Astrocyte (in vitro differentiated cells and primary cell): ENCODE measurements at regions not wholly inside any gene's neighbourhood (a gene's known extent, or its start where the extent isn't known, plus 50 kb on each side); places are given as distances from the start of the nearest gene placed in this dataset.

Experiments used
- DNase-seq: peaks from one replicate; pipeline ENCODE4 v3.0.0-alpha.2; 2010; ENCODE audit warnings: low read depth
- FAIRE-seq: peaks from 2 replicates; lab custom pipeline; 2011; peaks lifted over from hg19 to GRCh38; lab: Jason Lieb, UNC
- H2AFZ ChIP-seq: 2 replicates; pipeline ENCODE4 v1.6.0; 2012; ENCODE audit warnings: low read depth, low read length, inconsistent platforms
- H3K27ac ChIP-seq: 2 replicates; pipeline ENCODE4 v1.5.1; 2011; ENCODE audit warnings: low read depth, low read length, inconsistent platforms
- H3K27me3 ChIP-seq: 2 replicates; pipeline ENCODE4 v1.6.0; 2011; ENCODE audit warnings: low read length, inconsistent platforms; ENCODE audit not compliant: insufficient read depth
- H3K36me3 ChIP-seq: 2 replicates; pipeline ENCODE4 v1.5.1; 2011; ENCODE audit warnings: low read length, inconsistent platforms; ENCODE audit not compliant: insufficient read depth
- H3K4me1 ChIP-seq: 2 replicates; pipeline ENCODE4 v1.5.1; 2011; ENCODE audit warnings: low read length, inconsistent platforms; ENCODE audit not compliant: insufficient read depth
- H3K4me2 ChIP-seq: 2 replicates; pipeline ENCODE4 v1.6.0; 2012; ENCODE audit warnings: low read length, inconsistent platforms
- H3K4me3 ChIP-seq: 2 replicates; pipeline ENCODE4 v1.5.1; 2011; ENCODE audit warnings: low read depth, mild to moderate bottlenecking, low read length, inconsistent platforms; ENCODE audit not compliant: insufficient read depth
- H3K79me2 ChIP-seq: 2 replicates; pipeline ENCODE4 v1.6.0; 2012; ENCODE audit warnings: mild to moderate bottlenecking, low read length, inconsistent platforms; ENCODE audit not compliant: insufficient read depth
- H3K9ac ChIP-seq: 2 replicates; pipeline ENCODE4 v1.6.0; 2012; ENCODE audit warnings: mild to moderate bottlenecking, low read length, inconsistent platforms
- H3K9me3 ChIP-seq: 2 replicates; pipeline ENCODE4 v1.5.1; 2012; ENCODE audit warnings: low read depth, mild to moderate bottlenecking, low read length, inconsistent platforms; ENCODE audit not compliant: insufficient read depth
- H4K20me1 ChIP-seq: 2 replicates; pipeline ENCODE4 v1.6.0; 2012; ENCODE audit warnings: low read length, inconsistent platforms; ENCODE audit not compliant: insufficient read depth
- H3K27ac Mint-ChIP-seq: one replicate; pipeline ENCODE4 v1.8.0; 2021; ENCODE audit warnings: mild to moderate bottlenecking, mixed read lengths; ENCODE audit not compliant: unreplicated experiment
- H3K27me3 Mint-ChIP-seq: one replicate; pipeline ENCODE4 v1.8.0; 2021; ENCODE audit warnings: low read depth, mixed read lengths; ENCODE audit not compliant: unreplicated experiment
- H3K36me3 Mint-ChIP-seq: one replicate; pipeline ENCODE4 v1.8.0; 2021; ENCODE audit warnings: low read depth, mixed read lengths; ENCODE audit not compliant: unreplicated experiment
- H3K4me1 Mint-ChIP-seq: one replicate; pipeline ENCODE4 v1.8.0; 2021; ENCODE audit warnings: low read depth, mixed read lengths; ENCODE audit not compliant: unreplicated experiment
- H3K4me3 Mint-ChIP-seq: one replicate; pipeline ENCODE4 v1.8.0; 2021; ENCODE audit warnings: mild to moderate bottlenecking, moderate library complexity, mixed read lengths; ENCODE audit not compliant: unreplicated experiment
- H3K9me3 Mint-ChIP-seq: one replicate; pipeline ENCODE4 v1.8.0; 2021; ENCODE audit warnings: mild to moderate bottlenecking, mixed read lengths; ENCODE audit not compliant: unreplicated experiment
- EZH2 ChIP-seq: IDR thresholded peaks from 2 replicates; pipeline ENCODE4 v1.6.1; 2012; ENCODE audit warnings: mild to moderate bottlenecking, low read length, inconsistent platforms; ENCODE audit not compliant: insufficient read depth
- TF ChIP-seq, protein P1 (sequence below): IDR thresholded peaks from 2 replicates; pipeline ENCODE4 v1.5.1; 2011; ENCODE audit warnings: low read depth, mild to moderate bottlenecking, inconsistent platforms, low read length, moderate library complexity; ENCODE audit not compliant: insufficient read depth

DNA sequence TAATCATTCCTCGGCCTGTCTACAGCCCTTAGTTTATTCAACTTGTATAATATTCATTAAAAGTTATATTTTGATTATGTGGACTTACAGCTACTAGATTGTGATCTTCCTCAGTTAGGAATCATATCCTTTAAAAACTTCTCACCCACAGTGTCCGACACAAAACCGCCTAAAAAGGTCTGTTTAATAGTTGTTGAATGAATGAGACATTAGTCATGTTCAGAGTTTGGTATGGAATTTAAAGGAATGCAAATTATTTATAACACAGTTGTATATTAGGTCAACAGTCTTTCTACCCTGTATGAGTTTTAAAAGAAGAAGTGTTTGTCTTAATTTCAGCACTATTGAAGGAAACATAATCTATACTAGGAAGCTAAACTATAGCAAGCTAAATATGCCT, 390.0 kb downstream of the ARL4A start:
- DNase-seq: peak; percentile 56
- Mint-ChIP-seq H3K4me3 (peak overlapping the region; percentile 27), H3K27ac (peak overlapping the region; percentile 96), H3K9me3 (no peaks in the 10 kb centered on the region), H3K36me3 (no peaks in the 10 kb centered on the region), H3K27me3 (no peaks in the 10 kb centered on the region), H3K4me1 (peaks cover 21% of the 10 kb centered on the region)
- Histone ChIP-seq H3K79me2 (no peaks in the 10 kb centered on the region), H3K27me3 (no peaks in the 10 kb centered on the region), H4K20me1 (no peaks in the 10 kb centered on the region), H3K9me3 (no peaks in the 10 kb centered on the region), H3K27ac (no peak overlapping the region), H3K9ac (no peak overlapping the region), H3K4me3 (no peak overlapping the region), H3K36me3 (no peaks in the 10 kb centered on the region), H3K4me1 (peaks cover 4% of the 10 kb centered on the region), H3K4me2 (peak overlapping the region; percentile 38), H2AFZ (no peak overlapping the region)
- no peak for FAIRE-seq
- no peak for TF ChIP-seq EZH2
- TF ChIP-seq, protein P1, sequence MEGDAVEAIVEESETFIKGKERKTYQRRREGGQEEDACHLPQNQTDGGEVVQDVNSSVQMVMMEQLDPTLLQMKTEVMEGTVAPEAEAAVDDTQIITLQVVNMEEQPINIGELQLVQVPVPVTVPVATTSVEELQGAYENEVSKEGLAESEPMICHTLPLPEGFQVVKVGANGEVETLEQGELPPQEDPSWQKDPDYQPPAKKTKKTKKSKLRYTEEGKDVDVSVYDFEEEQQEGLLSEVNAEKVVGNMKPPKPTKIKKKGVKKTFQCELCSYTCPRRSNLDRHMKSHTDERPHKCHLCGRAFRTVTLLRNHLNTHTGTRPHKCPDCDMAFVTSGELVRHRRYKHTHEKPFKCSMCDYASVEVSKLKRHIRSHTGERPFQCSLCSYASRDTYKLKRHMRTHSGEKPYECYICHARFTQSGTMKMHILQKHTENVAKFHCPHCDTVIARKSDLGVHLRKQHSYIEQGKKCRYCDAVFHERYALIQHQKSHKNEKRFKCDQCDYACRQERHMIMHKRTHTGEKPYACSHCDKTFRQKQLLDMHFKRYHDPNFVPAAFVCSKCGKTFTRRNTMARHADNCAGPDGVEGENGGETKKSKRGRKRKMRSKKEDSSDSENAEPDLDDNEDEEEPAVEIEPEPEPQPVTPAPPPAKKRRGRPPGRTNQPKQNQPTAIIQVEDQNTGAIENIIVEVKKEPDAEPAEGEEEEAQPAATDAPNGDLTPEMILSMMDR: no peak

DNA sequence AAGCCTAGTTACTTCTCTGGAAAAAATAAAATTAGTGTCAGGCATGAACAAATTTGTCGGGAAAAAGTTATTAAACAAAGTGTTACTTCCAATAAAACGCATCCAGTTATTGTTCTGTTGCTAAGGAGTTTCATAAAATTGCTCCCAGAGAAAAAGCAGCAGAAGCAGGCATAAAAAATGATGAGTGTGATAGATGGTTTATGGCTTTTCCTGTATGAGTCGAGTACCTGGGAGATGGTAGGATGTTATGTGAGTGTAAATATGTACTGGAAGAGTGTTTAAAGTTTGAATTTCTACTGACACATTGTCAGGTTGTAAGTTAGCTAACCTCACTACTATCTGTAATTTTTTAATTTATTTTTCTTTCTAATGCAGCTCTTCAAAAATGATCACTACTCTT, 390.7 kb downstream of the ARL4A start:
- Histone ChIP-seq H3K79me2 (no peaks in the 10 kb centered on the region), H3K9me3 (no peaks in the 10 kb centered on the region), H3K4me2 (no peak overlapping the region), H3K27me3 (no peaks in the 10 kb centered on the region), H3K4me1 (peaks cover 4% of the 10 kb centered on the region), H3K36me3 (no peaks in the 10 kb centered on the region), H3K9ac (no peak overlapping the region), H4K20me1 (no peaks in the 10 kb centered on the region), H2AFZ (no peak overlapping the region), H3K4me3 (no peak overlapping the region), H3K27ac (no peak overlapping the region)
- TF ChIP-seq EZH2: no peak
- TF ChIP-seq, protein P1: no peak
- no peaks in the 10 kb centered on the region for H3K27me3 Mint-ChIP-seq
- no peaks in the 10 kb centered on the region for H3K36me3 Mint-ChIP-seq
- peak overlapping the region; percentile 96 for H3K27ac Mint-ChIP-seq
- FAIRE-seq: no peak
- peaks cover 21% of the 10 kb centered on the region for H3K4me1 Mint-ChIP-seq
- no peaks in the 10 kb centered on the region for H3K9me3 Mint-ChIP-seq
- no peak overlapping the region for H3K4me3 Mint-ChIP-seq
- no peak for DNase-seq

DNA sequence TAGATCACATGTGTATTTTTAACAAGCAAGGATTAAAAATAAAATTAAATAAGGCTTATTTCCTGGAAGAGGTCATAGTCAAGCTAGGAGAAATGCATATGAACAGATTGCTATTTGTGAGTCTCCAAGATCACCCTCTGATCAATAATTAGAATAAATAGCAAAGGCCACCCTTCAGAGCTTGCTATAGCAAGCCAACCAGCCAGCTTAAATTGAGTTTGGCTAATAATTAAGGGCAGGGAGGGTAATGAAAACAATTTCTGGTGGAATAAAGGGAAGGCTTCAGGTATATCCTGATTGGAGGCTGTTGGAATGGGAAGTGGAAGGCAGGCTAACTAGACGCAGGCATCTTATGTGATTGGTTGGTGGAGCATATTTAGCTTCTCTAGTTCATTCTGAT, 403.5 kb downstream of the ARL4A start:
- no peaks in the 10 kb centered on the region for H3K4me1 Mint-ChIP-seq

More for the DNA sequence above, 403.5 kb downstream of the ARL4A start:
- no peak overlapping the region for H2AFZ ChIP-seq
- H3K9ac ChIP-seq: no peak overlapping the region
- no peaks in the 10 kb centered on the region for H3K36me3 ChIP-seq
- H3K9me3 Mint-ChIP-seq: peaks cover 3% of the 10 kb centered on the region
- no peaks in the 10 kb centered on the region for H3K9me3 ChIP-seq
- no peak for TF ChIP-seq EZH2
- TF ChIP-seq, protein P1: no peak
- H3K4me2 ChIP-seq: no peak overlapping the region
- H3K4me3 ChIP-seq: no peak overlapping the region
- no peaks in the 10 kb centered on the region for H3K27me3 Mint-ChIP-seq
- H3K27ac Mint-ChIP-seq: no peak overlapping the region
- H4K20me1 ChIP-seq: no peaks in the 10 kb centered on the region
- no peaks in the 10 kb centered on the region for H3K36me3 Mint-ChIP-seq
- H3K27me3 ChIP-seq: no peaks in the 10 kb centered on the region
- no peak for FAIRE-seq
- H3K4me3 Mint-ChIP-seq: no peak overlapping the region
- H3K79me2 ChIP-seq: no peaks in the 10 kb centered on the region
- DNase-seq: no peak
- H3K27ac ChIP-seq: no peak overlapping the region
- no peaks in the 10 kb centered on the region for H3K4me1 ChIP-seq
